ENCODE measurements at regions not wholly inside any gene's neighbourhood (a gene's known extent, or its start where the extent isn't known, plus 50 kb on each side); places are given as distances from the start of the nearest gene placed in this dataset.

DNA sequence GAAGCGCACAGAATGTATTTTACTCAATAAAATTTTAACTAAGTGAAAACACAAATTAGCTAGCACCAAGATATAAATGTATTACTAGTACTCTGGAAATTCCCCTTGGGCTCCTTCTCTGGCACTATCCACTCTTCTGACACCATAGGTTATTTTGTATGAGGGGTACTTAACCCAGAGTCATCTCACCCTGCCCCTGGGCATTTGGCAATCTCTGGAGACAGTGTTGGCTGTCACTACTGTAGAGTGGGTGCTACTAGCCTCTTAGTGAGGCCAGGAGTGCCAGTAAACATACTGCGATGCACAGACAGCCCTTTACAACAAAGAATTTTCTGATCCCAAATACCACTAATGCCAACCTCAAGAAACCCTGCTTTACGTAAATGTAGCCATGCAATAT lies 246.3 kb upstream of the KBTBD8 start:
- TF ChIP-seq, protein P1, sequence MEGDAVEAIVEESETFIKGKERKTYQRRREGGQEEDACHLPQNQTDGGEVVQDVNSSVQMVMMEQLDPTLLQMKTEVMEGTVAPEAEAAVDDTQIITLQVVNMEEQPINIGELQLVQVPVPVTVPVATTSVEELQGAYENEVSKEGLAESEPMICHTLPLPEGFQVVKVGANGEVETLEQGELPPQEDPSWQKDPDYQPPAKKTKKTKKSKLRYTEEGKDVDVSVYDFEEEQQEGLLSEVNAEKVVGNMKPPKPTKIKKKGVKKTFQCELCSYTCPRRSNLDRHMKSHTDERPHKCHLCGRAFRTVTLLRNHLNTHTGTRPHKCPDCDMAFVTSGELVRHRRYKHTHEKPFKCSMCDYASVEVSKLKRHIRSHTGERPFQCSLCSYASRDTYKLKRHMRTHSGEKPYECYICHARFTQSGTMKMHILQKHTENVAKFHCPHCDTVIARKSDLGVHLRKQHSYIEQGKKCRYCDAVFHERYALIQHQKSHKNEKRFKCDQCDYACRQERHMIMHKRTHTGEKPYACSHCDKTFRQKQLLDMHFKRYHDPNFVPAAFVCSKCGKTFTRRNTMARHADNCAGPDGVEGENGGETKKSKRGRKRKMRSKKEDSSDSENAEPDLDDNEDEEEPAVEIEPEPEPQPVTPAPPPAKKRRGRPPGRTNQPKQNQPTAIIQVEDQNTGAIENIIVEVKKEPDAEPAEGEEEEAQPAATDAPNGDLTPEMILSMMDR (conservative IDR thresholded peaks at IDR 0.05): no peak

DNA sequence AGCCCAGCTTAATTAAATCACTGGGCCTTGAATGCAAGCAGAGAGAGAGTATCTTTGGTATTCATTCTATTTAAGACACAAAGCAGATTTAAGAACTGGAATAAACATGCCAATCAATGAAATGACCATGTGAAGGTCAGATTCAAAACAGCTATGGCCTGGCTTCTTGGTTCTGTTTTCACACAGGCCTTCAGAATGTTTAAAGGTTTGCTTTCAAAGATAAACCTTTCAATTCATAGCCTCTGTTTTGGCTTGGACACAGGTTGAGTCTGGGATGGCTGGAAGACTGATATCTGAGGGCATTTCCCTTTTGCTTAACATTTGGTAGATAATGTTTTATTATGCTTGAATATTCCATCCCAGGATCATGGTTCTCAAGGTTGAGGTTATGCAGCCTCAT lies 244.4 kb upstream of the KBTBD8 start:
- H3K27ac ChIP-seq: no peak overlapping the region
- TF ChIP-seq, protein P1 (conservative IDR thresholded peaks at IDR 0.05): no peak

More for the DNA sequence above, 246.3 kb upstream of the KBTBD8 start:
- no peak overlapping the region for H3K27ac ChIP-seq

DNA sequence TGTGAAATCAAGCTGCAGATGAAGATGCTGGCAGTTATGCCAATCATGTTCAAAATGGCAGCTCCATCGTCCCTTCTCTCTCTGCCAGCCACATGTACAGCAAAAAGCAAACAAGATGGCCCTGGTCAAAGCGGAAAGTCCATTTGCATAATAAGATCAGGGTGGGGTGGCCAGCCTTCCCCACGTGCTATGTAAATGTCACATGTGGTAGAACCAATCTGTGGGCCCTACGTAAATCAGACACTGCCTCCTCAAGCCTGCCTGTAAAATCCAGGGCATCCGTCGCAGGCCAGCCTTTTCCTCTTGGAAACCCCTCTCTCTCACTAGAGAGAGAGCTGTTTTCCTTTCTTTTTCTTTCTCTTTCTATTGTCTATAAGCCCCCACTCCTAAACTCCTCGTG lies 243.5 kb upstream of the KBTBD8 start:
- no peak overlapping the region for H3K27ac ChIP-seq
- TF ChIP-seq, protein P1 (conservative IDR thresholded peaks at IDR 0.05): no peak

DNA sequence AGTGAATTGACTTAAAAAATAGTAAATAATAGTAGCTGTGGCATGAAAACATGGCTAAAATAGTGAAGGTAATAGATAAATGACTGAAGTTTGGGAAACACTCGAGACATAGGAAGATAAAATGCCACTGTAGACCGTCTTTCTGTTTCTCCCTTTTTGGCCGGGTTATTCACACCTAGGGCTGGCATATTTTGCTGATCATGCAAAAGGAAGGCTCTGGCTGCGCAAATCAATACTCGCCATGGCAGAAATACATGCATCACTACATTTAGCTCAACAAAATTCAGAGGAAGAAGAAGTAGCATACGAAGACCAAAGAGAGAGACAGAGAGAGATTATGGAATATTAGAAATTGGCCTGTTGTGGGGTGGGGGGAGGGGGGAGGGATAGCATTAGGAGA lies 242.2 kb upstream of the KBTBD8 start:
- no peak overlapping the region for H3K27ac ChIP-seq
- TF ChIP-seq, protein P1 (conservative IDR thresholded peaks at IDR 0.05): no peak

DNA sequence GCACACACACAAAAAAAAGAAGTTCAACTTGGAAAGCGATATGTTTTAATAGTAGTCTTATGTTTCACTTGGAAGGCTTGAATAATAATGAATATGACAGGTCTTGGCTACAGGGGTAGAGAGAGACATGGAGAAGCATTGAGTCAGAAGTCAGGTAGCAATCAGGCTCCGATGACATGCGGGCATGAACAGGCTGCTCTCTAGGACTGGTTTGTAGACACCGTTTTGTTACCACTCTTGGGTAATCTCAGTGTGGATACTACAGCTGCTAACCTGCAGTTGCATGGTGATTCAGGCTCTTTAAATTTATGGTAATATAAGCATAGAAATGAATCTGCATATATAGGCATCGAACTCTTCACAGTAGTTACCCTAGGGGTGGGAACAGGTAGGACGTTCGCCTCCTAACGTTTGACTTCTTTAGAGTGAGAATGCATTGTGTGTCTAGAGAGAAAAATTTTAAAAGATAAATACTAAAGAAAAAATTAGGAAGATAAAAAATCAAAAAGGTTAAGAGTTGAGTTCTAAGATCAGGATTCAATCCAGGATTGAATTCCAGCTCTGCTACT lies 241.6 kb upstream of the KBTBD8 start:
- TF ChIP-seq, protein P1 (conservative IDR thresholded peaks at IDR 0.05): no peak
- no peak overlapping the region for H3K27ac ChIP-seq

DNA sequence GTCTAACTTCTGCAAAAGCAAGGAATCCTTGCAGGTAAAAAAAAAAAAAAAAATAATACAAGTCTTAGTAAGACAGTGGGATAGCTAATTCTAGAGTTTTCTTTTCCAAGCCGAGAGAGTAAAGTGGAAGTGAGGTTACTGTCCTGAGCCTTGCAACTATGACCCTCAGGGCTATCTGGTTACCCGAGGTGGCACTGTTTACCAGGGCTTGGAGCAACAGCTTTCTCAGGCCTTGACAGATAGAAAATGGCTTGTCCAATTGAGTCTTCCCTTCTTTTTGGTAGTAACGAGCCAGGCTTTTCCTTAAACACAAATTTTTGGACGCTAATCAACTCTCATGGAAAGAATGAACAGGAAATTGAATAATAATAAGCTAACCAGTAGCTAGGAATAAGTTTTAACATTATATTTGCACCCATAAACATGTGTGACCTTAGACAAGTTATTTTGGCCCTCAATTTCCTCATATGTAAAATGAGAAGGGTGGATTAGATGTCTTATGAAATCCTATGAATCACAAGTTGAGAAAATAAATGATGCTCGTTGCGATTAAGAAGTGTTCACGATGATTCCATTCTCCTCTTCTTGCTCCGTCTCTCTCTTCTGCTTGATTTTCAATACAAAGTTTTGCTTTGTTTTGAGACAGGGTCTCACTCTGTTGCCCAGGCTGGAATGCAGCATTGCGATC lies 236.9 kb upstream of the KBTBD8 start:
- TF ChIP-seq, protein P1 (conservative IDR thresholded peaks at IDR 0.05): no peak
- H3K27ac ChIP-seq: no peak overlapping the region

DNA sequence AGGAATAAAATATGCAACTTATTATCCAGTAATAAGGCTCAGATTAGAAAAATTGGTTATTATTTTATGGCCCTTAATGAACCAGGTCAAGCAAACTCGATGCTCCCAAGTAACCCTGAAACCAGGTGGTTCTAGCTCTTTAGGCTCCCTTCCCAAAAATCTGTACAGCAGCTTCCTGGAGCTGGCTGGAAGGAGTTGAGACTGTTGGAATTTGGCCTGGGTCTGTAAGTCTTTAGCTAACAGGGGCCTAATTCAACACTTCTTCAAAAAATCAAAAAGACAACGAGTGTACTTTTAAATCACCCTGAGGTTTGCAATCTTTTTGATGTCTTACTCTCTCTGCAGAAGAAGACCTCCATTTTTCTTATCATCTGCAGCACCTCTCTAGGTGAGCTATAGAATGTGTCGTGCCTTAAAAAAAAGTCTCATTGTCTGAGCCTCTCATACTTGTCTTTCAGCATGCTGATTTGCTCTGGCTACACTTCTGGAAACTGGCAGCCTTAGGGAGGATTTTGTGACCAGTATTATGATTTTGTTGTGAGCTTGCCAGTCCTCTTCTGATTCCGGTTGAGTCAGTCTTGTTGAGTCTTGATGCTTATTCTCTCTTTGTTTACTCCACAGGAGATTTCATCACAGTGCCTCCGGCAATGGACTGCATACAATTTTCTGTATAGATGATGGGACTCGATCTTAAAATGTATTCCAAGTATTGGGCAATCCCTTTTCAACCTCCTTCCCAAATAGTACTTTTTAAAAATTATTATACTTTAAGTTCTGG lies 235.0 kb upstream of the KBTBD8 start:
- TF ChIP-seq, protein P1 (conservative IDR thresholded peaks at IDR 0.05): no peak
- peak overlapping the region; percentile 55 for H3K27ac ChIP-seq

Measured in VCaP (cell line).